Lower leg skin (tissue), 4 donors: ENCODE measurements at regions not wholly inside any gene's neighbourhood (a gene's known extent, or its start where the extent isn't known, plus 50 kb on each side); places are given as distances from the start of the nearest gene placed in this dataset.
"Not testable (repeated sequence)": the region's sequence is repeated elsewhere in the genome, so short reads cannot be mapped to it uniquely, and the experiment has no call there.

ENCODE experiments used
- DNase-seq, 2 donors: peaks; one replicate each; pipeline ENCODE4 v3.0.0-alpha.2; 2019; ENCODE audit warnings: low spot score in 2 of 2
- H3K4me3 ChIP-seq: fragments of 200-600 bp; sonication (generic); 2 replicates; pipeline ENCODE4 v1.5.1; 2017; ENCODE audit warnings: mild to moderate bottlenecking, low read depth; ENCODE audit not compliant: poor library complexity, severe bottlenecking
- CTCF ChIP-seq, 3 donors: fragments of 450-650 bp; IDR thresholded peaks; one replicate each; pipeline ENCODE4 v1.5.1; 2016; ENCODE audit warnings: antibody characterized with exemption in 3 of 3, mild to moderate bottlenecking in 3 of 3, moderate library complexity in 2 of 3
- POLR2A ChIP-seq, 2 donors: fragments of 450-650 bp; IDR thresholded peaks; one replicate each; pipeline ENCODE4 v1.6.1; 2016 to 2017; ENCODE audit warnings: antibody characterized with exemption in 2 of 2, mild to moderate bottlenecking in 1 of 2, moderate library complexity in 1 of 2
- WGBS, 2 donors: methylation state at CpG; one replicate each; pipeline ENCODE4 v1.1.5; 2018; 5-methylcytosine and 5-hydroxymethylcytosine counted together
- intact Hi-C: fragments of 100-400 bp; cut with DNase I; formaldehyde crosslinking; loops from one replicate; pipeline ENCODE4 v1.15.0; 2023; ENCODE audit warnings: low total_unique reads

DNA sequence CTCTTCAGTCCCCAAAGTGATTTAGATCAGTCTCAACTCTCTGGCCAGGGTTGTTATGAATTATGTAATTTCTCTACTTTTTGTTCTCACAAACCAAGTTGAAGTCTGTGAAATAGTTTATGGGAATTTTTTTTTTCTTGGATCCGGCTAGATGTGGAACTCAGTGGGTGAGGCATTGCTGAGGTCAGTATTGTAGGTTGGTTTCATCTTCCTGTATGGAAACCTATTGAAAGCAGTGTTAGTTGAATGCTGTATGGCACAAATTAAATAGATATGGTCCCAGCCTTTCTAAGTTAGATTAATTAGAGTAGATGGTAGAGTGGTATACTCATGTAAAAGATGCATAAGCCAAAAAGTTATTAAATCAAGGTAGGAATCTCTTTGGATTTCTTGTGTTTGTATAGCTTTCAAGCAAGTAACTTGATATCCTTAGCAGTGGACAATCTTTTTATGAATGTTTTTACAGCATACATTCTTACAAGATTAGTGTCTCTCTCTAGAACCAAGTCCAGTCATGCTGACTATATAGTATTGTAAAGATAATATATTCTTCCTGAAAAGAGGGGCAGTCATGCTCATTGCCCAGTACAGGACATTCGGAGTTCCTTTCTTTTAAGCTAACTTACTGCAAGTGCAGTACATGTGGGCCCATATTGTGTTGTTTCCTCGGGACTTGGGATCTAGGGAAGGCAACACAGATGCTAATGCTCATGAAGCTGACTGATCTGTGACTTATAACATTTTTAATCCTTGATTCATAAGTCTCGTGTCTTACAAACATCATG, 2541.1 kb downstream of the PCDH9 start:
- TF ChIP-seq POLR2A (IDR thresholded peaks at IDR 0.05) (no peak), CTCF (IDR thresholded peaks at IDR 0.05) (no peak)
- WGBS, 2 donors, result 73 to 85% methylated on average over 4 of the region's 4 CpGs
- intact Hi-C loops, result no loop called here
- no peak overlapping the region for H3K4me3 ChIP-seq
- DNase-seq, result no peak

DNA sequence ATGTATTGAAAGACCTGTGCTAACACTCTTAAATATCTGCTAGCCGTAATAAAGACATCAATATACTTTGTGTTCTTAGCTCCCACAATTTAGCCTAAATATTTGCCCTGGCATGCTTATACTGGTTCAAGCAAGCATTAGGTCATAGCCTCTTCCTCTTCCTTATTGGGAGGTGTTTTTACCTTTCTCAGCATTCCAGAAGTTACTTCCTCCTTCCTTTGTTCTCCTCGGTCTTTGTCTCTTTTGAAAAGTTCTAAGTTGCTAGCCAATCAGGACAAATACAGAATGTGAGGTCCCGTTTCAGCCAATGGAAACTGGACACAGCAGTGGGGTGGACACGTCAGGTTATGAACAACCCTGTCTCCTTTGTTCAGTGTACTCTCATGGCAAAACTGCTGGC, 2543.6 kb downstream of the PCDH9 start:
- H3K4me3 ChIP-seq, DNase-seq, intact Hi-C loops: not testable (repeated sequence)
- 74 to 86% methylated on average over 4 of the region's 4 CpGs for WGBS, 2 donors

DNA sequence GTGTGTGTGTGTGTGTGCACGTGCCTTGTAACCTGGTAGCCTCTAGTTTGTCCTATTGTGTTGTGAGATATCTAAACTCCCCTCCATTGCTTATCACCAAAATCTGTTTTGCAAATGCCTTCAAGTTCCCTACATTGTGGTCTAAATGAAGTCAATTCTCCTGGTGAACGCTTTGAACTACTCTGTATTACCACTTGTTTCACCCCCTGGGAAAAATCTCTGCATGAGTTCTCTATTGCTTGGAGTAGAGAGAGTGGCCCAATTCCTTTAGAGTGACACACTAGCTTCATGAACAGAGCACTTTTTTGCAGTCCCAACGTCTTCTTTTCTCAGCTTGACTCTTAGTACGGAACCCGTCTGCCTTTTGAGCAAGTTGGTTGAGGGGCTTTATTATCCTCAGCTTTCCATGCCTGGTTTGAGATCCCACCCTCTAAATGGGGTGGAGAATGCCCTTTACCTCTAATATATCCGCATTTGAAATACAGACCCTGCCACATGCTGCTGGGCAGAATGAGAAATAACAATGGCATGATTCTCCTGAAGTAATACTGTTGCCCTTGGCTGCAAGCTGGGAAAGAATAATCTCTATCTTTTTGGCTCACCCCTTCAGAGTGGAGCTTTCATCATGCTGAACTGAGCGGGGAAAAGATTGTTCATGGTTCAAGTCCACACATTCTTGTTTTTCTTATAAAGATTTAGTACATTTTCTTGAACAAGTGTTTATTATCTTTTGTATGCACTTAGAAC, 2545.3 kb downstream of the PCDH9 start:
- no peak overlapping the region for H3K4me3 ChIP-seq
- TF ChIP-seq POLR2A (IDR thresholded peaks at IDR 0.05) (no peak), CTCF (IDR thresholded peaks at IDR 0.05) (no peak)
- intact Hi-C loops, result no loop called here
- 61 to 66% methylated on average over 7 of the region's 7 CpGs for WGBS, 2 donors
- no peak for DNase-seq

DNA sequence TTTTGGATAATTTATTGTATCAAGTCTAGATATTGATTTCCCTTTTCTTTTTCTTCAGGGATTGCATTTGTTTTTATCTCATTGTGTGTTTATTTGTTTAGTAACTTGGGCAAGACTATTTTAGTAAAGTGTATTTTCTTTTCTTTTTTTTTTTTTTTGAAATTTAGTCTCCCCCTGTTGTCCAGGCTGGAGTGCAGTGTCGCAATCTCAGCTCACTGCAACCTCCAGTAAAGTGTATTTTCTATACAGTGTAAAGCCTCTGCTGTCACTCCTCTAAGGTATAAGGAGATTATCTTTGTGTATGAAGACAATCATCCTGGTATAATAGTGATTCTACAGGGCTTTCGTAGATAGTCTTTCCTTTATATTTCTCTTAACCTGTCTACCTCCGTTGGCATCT, 2546.0 kb downstream of the PCDH9 start:
- intact Hi-C loops, result no loop called here
- WGBS, 2 donors, result 64 to 65% methylated on average over 3 of the region's 3 CpGs
- no peak for TF ChIP-seq CTCF (IDR thresholded peaks at IDR 0.05)
- TF ChIP-seq POLR2A (IDR thresholded peaks at IDR 0.05), result no peak
- DNase-seq, result no peak
- H3K4me3 ChIP-seq, result no peak overlapping the region

DNA sequence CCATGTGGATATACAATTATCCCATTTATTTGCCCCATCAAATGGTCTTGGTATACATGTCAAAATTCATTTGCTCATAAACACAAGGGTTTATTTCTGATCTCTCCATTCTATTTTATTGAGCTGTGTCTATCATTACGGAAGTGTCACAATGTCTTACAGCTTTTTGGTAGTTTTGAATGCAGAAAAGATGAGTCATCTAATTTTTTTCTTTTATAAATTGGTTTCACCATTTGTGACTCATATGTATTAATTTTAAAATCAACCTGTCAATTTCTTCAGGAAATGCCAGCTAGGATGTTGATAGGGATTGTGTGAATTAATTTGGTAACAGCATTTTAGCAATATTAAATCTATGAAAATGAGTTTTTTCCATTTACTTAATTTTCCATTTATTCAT, 2549.4 kb downstream of the PCDH9 start:
- no peak overlapping the region for H3K4me3 ChIP-seq
- DNase-seq, result no peak
- WGBS, 2 donors, result 89 to 92% methylated on average over 1 of the region's 1 CpG
- intact Hi-C loops, result no loop called here
- no peak for TF ChIP-seq POLR2A (IDR thresholded peaks at IDR 0.05)
- TF ChIP-seq CTCF (IDR thresholded peaks at IDR 0.05), result no peak

DNA sequence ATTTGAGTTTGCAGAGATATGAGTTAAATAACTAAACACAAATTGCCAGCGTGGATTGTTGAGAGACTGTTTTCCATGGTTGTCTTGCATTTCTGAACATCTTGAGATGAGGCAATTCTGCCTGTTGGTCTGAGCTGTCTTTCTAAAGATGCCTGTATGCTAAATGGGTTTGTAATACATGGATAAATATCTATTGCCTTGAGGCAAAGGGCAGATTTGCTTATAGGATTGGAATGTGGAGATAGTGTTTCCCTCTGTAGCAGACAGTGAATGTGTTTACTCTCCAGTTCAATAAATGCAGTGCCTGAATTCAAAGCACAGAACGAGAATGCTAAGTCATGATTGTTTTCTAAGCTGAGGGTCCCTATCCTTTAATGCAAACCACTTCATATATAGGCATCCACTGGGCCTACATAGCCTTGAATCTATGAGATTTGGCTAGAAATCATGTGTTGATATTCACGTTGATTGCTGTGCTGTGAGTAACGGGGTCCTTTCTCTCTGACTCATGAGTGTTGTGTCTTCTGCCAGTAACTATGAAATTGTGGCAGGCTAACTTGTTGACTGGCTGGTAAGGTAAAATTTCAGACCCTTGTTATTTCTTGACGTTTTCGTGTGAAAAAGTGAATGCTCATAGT, 2554.8 kb downstream of the PCDH9 start:
- intact Hi-C loops, result no loop called here
- no peak for DNase-seq
- H3K4me3 ChIP-seq, result no peak overlapping the region
- 67 to 79% methylated on average over 6 of the region's 6 CpGs for WGBS, 2 donors
- no peak for TF ChIP-seq POLR2A (IDR thresholded peaks at IDR 0.05)
- TF ChIP-seq CTCF (IDR thresholded peaks at IDR 0.05), result no peak
